DND-41 (cell line): ENCODE measurements at regions not wholly inside any gene's neighbourhood (a gene's known extent, or its start where the extent isn't known, plus 50 kb on each side); places are given as distances from the start of the nearest gene placed in this dataset.

Experiments
- ATAC-seq: fragments of 200-7000 bp; cut with Tn5 transposase; 3 replicates; pipeline ENCODE4 v1.9.1; 2021; ENCODE audit warnings: low read depth; ENCODE audit not compliant: insufficient read depth
- DNase-seq: peaks from one replicate; pipeline ENCODE4 v3.0.0-alpha.2; 2020
- H2AFZ ChIP-seq: 2 replicates; pipeline ENCODE4 v1.6.0; 2012; ENCODE audit warnings: low read depth, low read length
- H3K27ac ChIP-seq: 2 replicates; pipeline ENCODE4 v1.5.1; 2012; ENCODE audit warnings: low read length, inconsistent platforms
- H3K27me3 ChIP-seq: fragments of 200-600 bp; sonication (generic); 2 replicates; pipeline ENCODE4 v1.6.0; 2012; ENCODE audit warnings: low read length, mild to moderate bottlenecking, inconsistent platforms; ENCODE audit not compliant: insufficient read depth, poor library complexity
- H3K36me3 ChIP-seq: 2 replicates; pipeline ENCODE4 v1.5.1; 2012; ENCODE audit warnings: low read length, inconsistent platforms; ENCODE audit not compliant: insufficient read depth
- H3K4me1 ChIP-seq: 2 replicates; pipeline ENCODE4 v1.5.1; 2012; ENCODE audit warnings: mild to moderate bottlenecking, low read length; ENCODE audit not compliant: insufficient read depth
- H3K4me2 ChIP-seq: 2 replicates; pipeline ENCODE4 v1.6.0; 2012; ENCODE audit warnings: mild to moderate bottlenecking, moderate library complexity, low read length, inconsistent platforms; ENCODE audit not compliant: insufficient read depth
- H3K4me3 ChIP-seq, 2 experiments: fragments of 200-600 bp in 1 of 2; shearing (Covaris generic) in 1 of 2; 2 replicates each; pipeline ENCODE4 v1.5.1; 2012 to 2016; ENCODE audit warnings: inconsistent platforms in 2 of 2, low read length in 2 of 2, mild to moderate bottlenecking in 2 of 2, low read depth in 1 of 2, moderate library complexity in 1 of 2
- H3K79me2 ChIP-seq: 2 replicates; pipeline ENCODE4 v1.6.0; 2012; ENCODE audit warnings: low read length, inconsistent platforms; ENCODE audit not compliant: insufficient read depth
- H3K9ac ChIP-seq: 2 replicates; pipeline ENCODE4 v1.6.0; 2012; ENCODE audit warnings: low read depth, mild to moderate bottlenecking, inconsistent platforms, low read length, moderate library complexity
- H3K9me3 ChIP-seq: 2 replicates; pipeline ENCODE4 v1.5.1; 2012; ENCODE audit warnings: low read length, moderate library complexity, mild to moderate bottlenecking, inconsistent platforms; ENCODE audit not compliant: insufficient read depth, severe bottlenecking
- H4K20me1 ChIP-seq: 2 replicates; pipeline ENCODE4 v1.6.0; 2012; ENCODE audit warnings: low read length; ENCODE audit not compliant: insufficient read depth
- EZH2 ChIP-seq: IDR thresholded peaks from 3 replicates; pipeline ENCODE4 v1.6.1; 2012; ENCODE audit warnings: borderline replicate concordance, low read depth, mild to moderate bottlenecking, moderate library complexity, low read length, inconsistent platforms; ENCODE audit not compliant: severe bottlenecking
- TF ChIP-seq, protein P1 (sequence below): IDR thresholded peaks from 2 replicates; pipeline ENCODE4 v1.5.1; 2012; ENCODE audit warnings: borderline replicate concordance, low read length, moderate library complexity, mild to moderate bottlenecking; ENCODE audit not compliant: poor library complexity, severe bottlenecking; ENCODE audit errors: extremely low read depth

DNA sequence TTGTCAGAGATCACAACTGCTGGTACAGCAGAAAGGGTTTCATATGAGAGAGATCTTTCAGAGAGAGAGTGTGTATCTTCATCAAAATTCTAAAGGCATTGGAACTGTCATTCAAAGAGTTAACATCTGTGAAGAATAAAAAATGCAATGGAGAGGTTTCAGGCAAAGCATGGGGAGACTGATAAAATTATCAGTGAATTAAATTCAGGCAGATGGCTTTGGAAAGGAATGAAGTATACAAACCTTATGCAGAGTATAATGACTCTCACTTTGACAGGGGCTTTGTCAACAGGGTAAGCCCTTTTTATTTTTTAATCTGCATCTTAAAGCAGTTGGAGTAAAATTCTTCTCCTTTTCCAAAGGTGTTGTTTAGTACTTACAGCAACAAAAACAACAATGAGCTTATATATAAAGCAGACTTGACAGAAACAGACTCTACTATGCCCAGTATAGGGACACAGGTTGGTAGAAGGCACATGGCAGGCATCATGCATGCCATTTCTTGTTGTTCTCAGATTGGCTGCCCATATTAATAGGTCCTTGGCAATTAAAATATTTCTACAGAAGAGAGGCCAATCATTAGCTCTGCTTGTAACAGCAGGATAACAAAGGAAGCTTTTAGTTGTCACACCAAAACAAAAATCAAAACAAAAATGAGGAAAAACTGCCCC is 54.9 kb upstream of the NXPH1 start:
- Histone ChIP-seq H3K4me3 (no peak overlapping the region), H3K27me3 (no peaks in the 10 kb centered on the region), H3K4me2 (no peak overlapping the region), H2AFZ (no peak overlapping the region), H3K79me2 (no peaks in the 10 kb centered on the region), H3K9me3 (no peaks in the 10 kb centered on the region), H3K9ac (no peak overlapping the region), H4K20me1 (no peaks in the 10 kb centered on the region), H3K36me3 (no peaks in the 10 kb centered on the region), H3K27ac (no peak overlapping the region), H3K4me1 (no peaks in the 10 kb centered on the region)
- ATAC-seq, result no peak
- no peak for TF ChIP-seq EZH2
- TF ChIP-seq, protein P1, sequence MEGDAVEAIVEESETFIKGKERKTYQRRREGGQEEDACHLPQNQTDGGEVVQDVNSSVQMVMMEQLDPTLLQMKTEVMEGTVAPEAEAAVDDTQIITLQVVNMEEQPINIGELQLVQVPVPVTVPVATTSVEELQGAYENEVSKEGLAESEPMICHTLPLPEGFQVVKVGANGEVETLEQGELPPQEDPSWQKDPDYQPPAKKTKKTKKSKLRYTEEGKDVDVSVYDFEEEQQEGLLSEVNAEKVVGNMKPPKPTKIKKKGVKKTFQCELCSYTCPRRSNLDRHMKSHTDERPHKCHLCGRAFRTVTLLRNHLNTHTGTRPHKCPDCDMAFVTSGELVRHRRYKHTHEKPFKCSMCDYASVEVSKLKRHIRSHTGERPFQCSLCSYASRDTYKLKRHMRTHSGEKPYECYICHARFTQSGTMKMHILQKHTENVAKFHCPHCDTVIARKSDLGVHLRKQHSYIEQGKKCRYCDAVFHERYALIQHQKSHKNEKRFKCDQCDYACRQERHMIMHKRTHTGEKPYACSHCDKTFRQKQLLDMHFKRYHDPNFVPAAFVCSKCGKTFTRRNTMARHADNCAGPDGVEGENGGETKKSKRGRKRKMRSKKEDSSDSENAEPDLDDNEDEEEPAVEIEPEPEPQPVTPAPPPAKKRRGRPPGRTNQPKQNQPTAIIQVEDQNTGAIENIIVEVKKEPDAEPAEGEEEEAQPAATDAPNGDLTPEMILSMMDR, result no peak
- DNase-seq, result no peak

DNA sequence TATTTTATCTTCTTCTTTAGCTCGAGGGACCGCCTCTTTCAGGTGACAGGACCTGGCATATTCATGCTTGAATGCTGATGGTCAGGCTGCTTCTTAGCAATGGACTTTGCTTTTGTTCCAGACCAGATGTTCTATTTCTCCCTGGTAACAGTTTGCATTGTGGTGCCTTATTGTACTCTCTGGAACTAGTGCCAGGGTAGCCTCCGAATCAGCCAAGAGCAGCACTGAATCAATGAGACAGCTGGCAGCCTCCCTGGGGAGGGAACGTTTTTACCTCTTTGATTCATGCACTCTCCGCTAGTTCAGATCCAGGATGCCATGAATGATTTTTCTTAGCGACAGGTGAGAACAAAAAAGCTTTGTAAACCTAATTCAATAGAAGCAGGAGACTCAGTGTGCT is 54.1 kb upstream of the NXPH1 start:
- Histone ChIP-seq H4K20me1 (no peaks in the 10 kb centered on the region), H3K9ac (no peak overlapping the region), H3K4me3 (no peak overlapping the region), H3K4me1 (no peaks in the 10 kb centered on the region), H2AFZ (no peak overlapping the region), H3K27me3 (no peaks in the 10 kb centered on the region), H3K79me2 (no peaks in the 10 kb centered on the region), H3K27ac (no peak overlapping the region), H3K36me3 (no peaks in the 10 kb centered on the region), H3K9me3 (no peaks in the 10 kb centered on the region), H3K4me2 (no peak overlapping the region)
- no peak for TF ChIP-seq EZH2
- TF ChIP-seq, protein P1, result no peak
- no peak for DNase-seq
- no peak for ATAC-seq

DNA sequence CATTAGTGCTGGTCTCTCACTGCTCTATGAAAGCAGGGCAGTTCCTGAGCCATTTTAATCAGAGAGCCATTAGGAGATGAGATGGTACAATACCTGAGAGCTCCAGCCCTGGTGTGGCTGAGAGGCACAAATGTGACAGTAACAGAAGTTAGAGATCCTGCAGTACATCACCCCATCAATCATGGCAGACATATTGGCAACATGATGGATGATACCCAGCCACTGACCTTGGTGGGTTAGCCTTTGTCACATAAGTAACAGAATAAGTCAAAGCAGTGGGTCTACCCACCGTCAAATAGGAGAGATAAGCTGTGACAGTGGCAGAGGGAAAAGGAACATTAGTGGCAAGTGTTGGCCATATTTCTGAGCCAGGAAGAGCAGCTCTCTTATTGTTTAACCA is 53.3 kb upstream of the NXPH1 start:
- H3K4me2 ChIP-seq, result no peak overlapping the region
- no peak overlapping the region for H3K27ac ChIP-seq
- H3K4me3 ChIP-seq, result no peak overlapping the region
- H2AFZ ChIP-seq, result no peak overlapping the region
- H3K9me3 ChIP-seq, result no peaks in the 10 kb centered on the region
- no peak overlapping the region for H3K9ac ChIP-seq
- no peaks in the 10 kb centered on the region for H3K4me1 ChIP-seq
- TF ChIP-seq, protein P1, result no peak
- no peak for TF ChIP-seq EZH2
- no peak for ATAC-seq
- DNase-seq, result no peak
- H3K27me3 ChIP-seq, result no peaks in the 10 kb centered on the region
- no peaks in the 10 kb centered on the region for H4K20me1 ChIP-seq
- H3K36me3 ChIP-seq, result no peaks in the 10 kb centered on the region
- H3K79me2 ChIP-seq, result no peaks in the 10 kb centered on the region
